HEK293 (cell line): ENCODE measurements at regions not wholly inside any gene's neighbourhood (a gene's known extent, or its start where the extent isn't known, plus 50 kb on each side); places are given as distances from the start of the nearest gene placed in this dataset.

Experiments
- CTCF ChIA-PET: fragments of 350-600 bp; formaldehyde crosslinking; extraction: SDS; loops from one replicate; lab custom pipeline; 2021; ENCODE audit warnings: antibody characterized with exemption; lab: Yijun Ruan, JAX
- POLR2A ChIA-PET: fragments of 300-600 bp; formaldehyde crosslinking; extraction: SDS; loops from one replicate; lab custom pipeline; 2020; ENCODE audit warnings: antibody characterized with exemption, inconsistent platforms; lab: Yijun Ruan, JAX
- H3K27ac ChIP-seq: fragments of 200-500 bp; sonication (Bioruptor generic); 2 replicates; pipeline ENCODE4 v1.5.1; 2014; ENCODE audit warnings: low read depth, low read length, control low read depth, inconsistent platforms; ENCODE audit errors: extremely low read depth
- H3K36me3 ChIP-seq, 2 experiments: fragments of 200-500 bp in 1 of 2; sonication (Bioruptor generic) in 1 of 2; 1 replicate in 1 of 2; 2 replicates in 1 of 2; pipeline ENCODE4 v1.5.1; 2014 to 2017; ENCODE audit warnings: inconsistent platforms in 2 of 2, low read length in 2 of 2; ENCODE audit not compliant: control insufficient read depth in 2 of 2, insufficient read depth in 1 of 2
- H3K4me1 ChIP-seq: fragments of 200-500 bp; sonication (Bioruptor generic); 2 replicates; pipeline ENCODE4 v1.5.1; 2014; ENCODE audit warnings: mild to moderate bottlenecking, low read length, inconsistent platforms; ENCODE audit not compliant: control insufficient read depth, insufficient read depth
- H3K4me3 ChIP-seq: 2 replicates; pipeline ENCODE4 v1.5.1; 2011; ENCODE audit warnings: low read depth, mild to moderate bottlenecking, control low read depth, low read length, moderate library complexity
- H3K9me3 ChIP-seq: fragments of 200-500 bp; sonication (Bioruptor generic); 2 replicates; pipeline ENCODE4 v1.5.1; 2014; ENCODE audit warnings: low read depth, low read length, inconsistent platforms; ENCODE audit not compliant: control insufficient read depth, insufficient read depth
- EGR2 ChIP-seq: fragments of 450-650 bp; formaldehyde crosslinking; IDR thresholded peaks from 2 replicates; pipeline ENCODE4 v1.5.1; 2016; ENCODE audit warnings: low read depth, missing biosample characterization, missing genetic modification characterization
- GLI2 ChIP-seq: fragments of 450-650 bp; formaldehyde crosslinking; IDR thresholded peaks from 2 replicates; pipeline ENCODE4; 2017; ENCODE audit warnings: missing biosample characterization, missing genetic modification characterization, low read depth, borderline replicate concordance
- GLI4 ChIP-seq: fragments of 450-650 bp; formaldehyde crosslinking; IDR thresholded peaks from 2 replicates; pipeline ENCODE4 v1.5.1; 2016; ENCODE audit warnings: missing biosample characterization, missing genetic modification characterization
- INSM2 ChIP-seq: fragments of 450-650 bp; formaldehyde crosslinking; IDR thresholded peaks from 2 replicates; pipeline ENCODE4 v1.5.1; 2016; ENCODE audit warnings: missing biosample characterization, missing genetic modification characterization
- OSR2 ChIP-seq: fragments of 450-650 bp; formaldehyde crosslinking; IDR thresholded peaks from 2 replicates; pipeline ENCODE4 v1.5.1; 2016; ENCODE audit warnings: missing biosample characterization, missing genetic modification characterization
- PRDM6 ChIP-seq: fragments of 450-650 bp; formaldehyde crosslinking; IDR thresholded peaks from 2 replicates; pipeline ENCODE4 v1.5.1; 2017; ENCODE audit warnings: missing biosample characterization, missing genetic modification characterization
- SP2 ChIP-seq: fragments of 450-650 bp; formaldehyde crosslinking; IDR thresholded peaks from 2 replicates; pipeline ENCODE4 v1.5.1; 2016; ENCODE audit warnings: missing biosample characterization, missing genetic modification characterization
- WT1 ChIP-seq: fragments of 450-650 bp; formaldehyde crosslinking; IDR thresholded peaks from 2 replicates; pipeline ENCODE4 v1.5.1; 2016; ENCODE audit warnings: missing biosample characterization, missing genetic modification characterization
- ZBTB17 ChIP-seq: fragments of 450-650 bp; formaldehyde crosslinking; IDR thresholded peaks from 2 replicates; pipeline ENCODE4 v1.5.1; 2016; ENCODE audit warnings: missing biosample characterization, missing genetic modification characterization
- ZBTB8A ChIP-seq: fragments of 450-650 bp; formaldehyde crosslinking; IDR thresholded peaks from 2 replicates; pipeline ENCODE4 v1.5.1; 2016; ENCODE audit warnings: missing biosample characterization, missing genetic modification characterization
- ZEB2 ChIP-seq: fragments of 450-650 bp; formaldehyde crosslinking; IDR thresholded peaks from 2 replicates; pipeline ENCODE4 v1.5.1; 2016; ENCODE audit warnings: missing biosample characterization, missing genetic modification characterization
- ZNF280C ChIP-seq: fragments of 450-650 bp; formaldehyde crosslinking; IDR thresholded peaks from 2 replicates; pipeline ENCODE4 v1.5.1; 2016; ENCODE audit warnings: missing biosample characterization, missing genetic modification characterization
- ZNF324 ChIP-seq: fragments of 450-650 bp; formaldehyde crosslinking; IDR thresholded peaks from 2 replicates; pipeline ENCODE4 v1.5.1; 2016; ENCODE audit warnings: missing biosample characterization, missing genetic modification characterization
- ZNF366 ChIP-seq: fragments of 450-650 bp; formaldehyde crosslinking; conservative IDR thresholded peaks from 2 replicates; pipeline ENCODE4 v1.5.1; 2016; ENCODE audit warnings: missing biosample characterization, missing genetic modification characterization
- ZNF398 ChIP-seq: fragments of 450-650 bp; formaldehyde crosslinking; IDR thresholded peaks from 2 replicates; pipeline ENCODE4 v1.5.1; 2017; ENCODE audit warnings: missing biosample characterization, missing genetic modification characterization
- ZNF404 ChIP-seq: fragments of 450-650 bp; formaldehyde crosslinking; IDR thresholded peaks from 2 replicates; pipeline ENCODE4 v1.5.1; 2017; ENCODE audit warnings: missing biosample characterization, missing genetic modification characterization
- ZNF416 ChIP-seq: fragments of 450-650 bp; formaldehyde crosslinking; IDR thresholded peaks from 2 replicates; pipeline ENCODE4 v1.5.1; 2016; ENCODE audit warnings: missing biosample characterization, missing genetic modification characterization
- ZNF48 ChIP-seq: fragments of 450-650 bp; formaldehyde crosslinking; IDR thresholded peaks from 2 replicates; pipeline ENCODE4 v1.5.1; 2016; ENCODE audit warnings: missing biosample characterization, missing genetic modification characterization
- ZNF548 ChIP-seq: fragments of 450-650 bp; formaldehyde crosslinking; IDR thresholded peaks from 2 replicates; pipeline ENCODE4 v1.5.1; 2016; ENCODE audit warnings: missing biosample characterization, missing genetic modification characterization
- ZNF549 ChIP-seq: fragments of 450-650 bp; IDR thresholded peaks from 2 replicates; pipeline ENCODE4 v1.5.1; 2018; ENCODE audit warnings: missing biosample characterization, missing genetic modification characterization, mild to moderate bottlenecking, inconsistent platforms, moderate library complexity
- ZNF596 ChIP-seq: fragments of 450-650 bp; IDR thresholded peaks from 2 replicates; pipeline ENCODE4 v1.5.0; 2018; ENCODE audit warnings: missing biosample characterization, mild to moderate bottlenecking, missing genetic modification characterization, moderate library complexity
- ZNF621 ChIP-seq: fragments of 450-650 bp; formaldehyde crosslinking; IDR thresholded peaks from 2 replicates; pipeline ENCODE4 v1.5.1; 2017; ENCODE audit warnings: missing biosample characterization, missing genetic modification characterization
- ZNF629 ChIP-seq: fragments of 450-650 bp; formaldehyde crosslinking; IDR thresholded peaks from 2 replicates; pipeline ENCODE4 v1.5.1; 2017; ENCODE audit warnings: missing biosample characterization, missing genetic modification characterization
- ZNF654 ChIP-seq: fragments of 450-650 bp; formaldehyde crosslinking; IDR thresholded peaks from 2 replicates; pipeline ENCODE4 v1.5.1; 2016; ENCODE audit warnings: low read depth, missing biosample characterization, missing genetic modification characterization

- TF ChIP-seq ZNF280C (no peak), WT1 (tag by site-specific recombination) (no peak), ZBTB8A (tag by site-specific recombination) (no peak)
Measured at GRCh38 chr5:58136406-58136805, 323.5 kb downstream of the PLK2 start (continued).

- ChIA-PET POLR2A (no interaction called here), CTCF (no interaction called here)
- H3K9me3 ChIP-seq: no peaks in the 10 kb centered on the region
- H3K4me3 ChIP-seq: no peak overlapping the region
- TF ChIP-seq GLI4 (tag by site-specific recombination) (no peak), ZNF404 (tag by site-specific recombination) (no peak), ZNF654 (peak; percentile 6; the same call in 1 of the 2 replicates), ZNF629 (tag by site-specific recombination) (peak; percentile 46; the same call in 1 of the 2 replicates), ZEB2 (tag by site-specific recombination) (peak; percentile 56), SP2 (no peak), ZNF549 (tag by site-specific recombination) (no peak), OSR2 (tag by site-specific recombination) (peak; percentile 19; the same call in 1 of the 2 replicates), ZNF48 (tag by site-specific recombination) (no peak), ZNF548 (tag by site-specific recombination) (no peak), EGR2 (no peak), PRDM6 (peak; percentile 66), GLI2 (tag by site-specific recombination) (0 out of 2 replicates have a peak, but pooled peaks have one; percentile 33), WT1 (tag by site-specific recombination) (peak; percentile 92), ZNF596 (tag by site-specific recombination) (no peak)
- no peaks in the 10 kb centered on the region for H3K36me3 ChIP-seq
- H3K4me1 ChIP-seq: 0 out of 2 replicates have a peak, but pooled peaks cover 5% of the 10 kb centered on the region
- no peak overlapping the region for H3K27ac ChIP-seq
Measured at GRCh38 chr5:58135571-58136335, 324.1 kb downstream of the PLK2 start.

GRCh38 chr5:58133631-58134296 lies 326.1 kb downstream of the PLK2 start:
- no peak overlapping the region for H3K27ac ChIP-seq
- CTCF ChIA-PET: interaction anchor here (0.6 to 1.2 kb wide), 4 partner anchors 50 to 1768 kb away, joined by 3 to 4 read pairs (median 4); no protein-coding TSS in a partner anchor
- POLR2A ChIA-PET: no interaction called here
- no peak for TF ChIP-seq ZNF324 (tag by site-specific recombination)
- TF ChIP-seq ZNF621: no peak
- TF ChIP-seq ZNF398 (tag by site-specific recombination): no peak
- no peak for TF ChIP-seq ZNF366
- no peak for TF ChIP-seq ZNF416 (tag by site-specific recombination)
- peak; percentile 81 for TF ChIP-seq INSM2
- peak; percentile 54 for TF ChIP-seq ZBTB17 (tag by site-specific recombination)
- 0 out of 2 replicates have a peak, but pooled peaks have one; percentile 38 for TF ChIP-seq GLI2 (tag by site-specific recombination)

More at GRCh38 chr5:58133631-58134296, 326.1 kb downstream of the PLK2 start:
- Histone ChIP-seq H3K9me3 (no peaks in the 10 kb centered on the region), H3K36me3 (no peaks in the 10 kb centered on the region), H3K4me3 (no peak overlapping the region), H3K4me1 (0 out of 2 replicates have a peak, but pooled peaks cover 5% of the 10 kb centered on the region)
